DOHH2 (cell line): ENCODE measurements at regions not wholly inside any gene's neighbourhood (a gene's known extent, or its start where the extent isn't known, plus 50 kb on each side); places are given as distances from the start of the nearest gene placed in this dataset.

ENCODE experiments used
- H3F3A ChIP-seq: fragments of 200-600 bp; sonication (generic), shearing (Covaris generic); 2 replicates; pipeline ENCODE4 v1.6.0; 2016; ENCODE audit warnings: antibody characterized with exemption, mild to moderate bottlenecking; ENCODE audit not compliant: control insufficient read depth, insufficient read depth
- H3K27ac ChIP-seq: fragments of 200-600 bp; sonication (generic); 2 replicates; pipeline ENCODE4 v1.5.1; 2014; ENCODE audit warnings: low read depth, mild to moderate bottlenecking, low read length, moderate library complexity
- H3K27me3 ChIP-seq: fragments of 200-600 bp; sonication (generic); 2 replicates; pipeline ENCODE4 v1.6.1; 2014; ENCODE audit warnings: mild to moderate bottlenecking, low read length, mixed read lengths; ENCODE audit not compliant: control insufficient read depth
- H3K36me3 ChIP-seq: fragments of 200-600 bp; sonication (generic); 2 replicates; pipeline ENCODE4 v1.6.1; 2014; ENCODE audit warnings: mild to moderate bottlenecking, low read length, moderate library complexity, mixed read lengths; ENCODE audit not compliant: control insufficient read depth
- H3K4me1 ChIP-seq: fragments of 200-600 bp; sonication (generic); 2 replicates; pipeline ENCODE4 v1.6.1; 2014; ENCODE audit warnings: mild to moderate bottlenecking, low read length, mixed read lengths; ENCODE audit not compliant: control insufficient read depth
- H3K4me2 ChIP-seq: fragments of 200-600 bp; sonication (generic); 2 replicates; pipeline ENCODE4 v1.6.0; 2014; ENCODE audit warnings: mild to moderate bottlenecking, low read length, moderate library complexity
- H3K4me3 ChIP-seq: fragments of 200-600 bp; sonication (generic); 2 replicates; pipeline ENCODE4 v1.5.1; 2014; ENCODE audit warnings: mild to moderate bottlenecking, low read length, mixed read lengths
- H3K79me2 ChIP-seq: fragments of 200-600 bp; sonication (generic); 2 replicates; pipeline ENCODE4 v1.6.1; 2014; ENCODE audit warnings: mild to moderate bottlenecking, low read length, mixed read lengths; ENCODE audit not compliant: control insufficient read depth
- H3K9me2 ChIP-seq: fragments of 200-600 bp; sonication (generic); replicated peaks from 2 replicates; pipeline ENCODE4 v1.6.1; 2014; ENCODE audit warnings: mild to moderate bottlenecking, low read length, mixed read lengths; ENCODE audit not compliant: control insufficient read depth
- H3K9me3 ChIP-seq: fragments of 200-600 bp; sonication (generic); 2 replicates; pipeline ENCODE4 v1.6.1; 2014; ENCODE audit warnings: antibody characterized with exemption, low read length, mixed read lengths; ENCODE audit not compliant: control insufficient read depth, insufficient read depth
- H4K20me1 ChIP-seq: fragments of 200-600 bp; sonication (generic); 2 replicates; pipeline ENCODE4 v1.6.0; 2014; ENCODE audit warnings: low read depth, mild to moderate bottlenecking, antibody characterized with exemption, low read length, moderate library complexity; ENCODE audit not compliant: control insufficient read depth, insufficient read depth
- CTCF ChIP-seq: fragments of 200-600 bp; sonication (generic); IDR thresholded peaks from one replicate; pipeline ENCODE4 v1.5.1; 2014; ENCODE audit warnings: antibody characterized with exemption, mild to moderate bottlenecking, low read depth, low read length; ENCODE audit not compliant: poor library complexity, severe bottlenecking
- EZH2phosphoT487 ChIP-seq: fragments of 200-600 bp; sonication (generic); IDR thresholded peaks from 2 replicates; pipeline ENCODE4 v1.6.1; 2017; ENCODE audit warnings: borderline replicate concordance, mild to moderate bottlenecking, antibody characterized with exemption, low read length, moderate library complexity, mixed read lengths

GRCh38 chr18:70634576-70635147, 345.8 kb downstream of the SOCS6 start:
- Histone ChIP-seq H3K9me2 (no peaks in the 10 kb centered on the region), H3K9me3 (no peaks in the 10 kb centered on the region), H3F3A (no peaks in the 10 kb centered on the region), H3K4me1 (no peaks in the 10 kb centered on the region), H3K36me3 (no peaks in the 10 kb centered on the region), H3K4me3 (no peak overlapping the region), H3K4me2 (no peak overlapping the region), H3K79me2 (no peaks in the 10 kb centered on the region), H3K27ac (no peak overlapping the region), H3K27me3 (no peaks in the 10 kb centered on the region), H4K20me1 (no peaks in the 10 kb centered on the region)
- TF ChIP-seq EZH2phosphoT487 (no peak), CTCF (no peak)

- Histone ChIP-seq H3K4me1 (no peaks in the 10 kb centered on the region), H3K9me3 (no peaks in the 10 kb centered on the region), H3F3A (no peaks in the 10 kb centered on the region), H3K79me2 (no peaks in the 10 kb centered on the region), H3K27me3 (no peaks in the 10 kb centered on the region), H4K20me1 (no peaks in the 10 kb centered on the region), H3K27ac (no peak overlapping the region), H3K36me3 (no peaks in the 10 kb centered on the region), H3K4me3 (no peak overlapping the region), H3K9me2 (no peaks in the 10 kb centered on the region), H3K4me2 (no peak overlapping the region)
- TF ChIP-seq CTCF (no peak), EZH2phosphoT487 (no peak)
Observed at GRCh38 chr18:70627182-70627802, 338.4 kb downstream of the SOCS6 start.

GRCh38 chr18:70622622-70623419, 334.0 kb downstream of the SOCS6 start:
- Histone ChIP-seq H3K4me3 (no peak overlapping the region), H3K79me2 (no peaks in the 10 kb centered on the region), H3K9me3 (no peaks in the 10 kb centered on the region), H3F3A (no peaks in the 10 kb centered on the region), H3K4me1 (no peaks in the 10 kb centered on the region), H3K9me2 (no peaks in the 10 kb centered on the region), H3K4me2 (no peak overlapping the region), H3K27me3 (no peaks in the 10 kb centered on the region), H4K20me1 (no peaks in the 10 kb centered on the region), H3K27ac (no peak overlapping the region), H3K36me3 (no peaks in the 10 kb centered on the region)
- TF ChIP-seq CTCF: no peak
- no peak for TF ChIP-seq EZH2phosphoT487
